ENCODE measurements at regions not wholly inside any gene's neighbourhood (a gene's known extent, or its start where the extent isn't known, plus 50 kb on each side); places are given as distances from the start of the nearest gene placed in this dataset.

DNA sequence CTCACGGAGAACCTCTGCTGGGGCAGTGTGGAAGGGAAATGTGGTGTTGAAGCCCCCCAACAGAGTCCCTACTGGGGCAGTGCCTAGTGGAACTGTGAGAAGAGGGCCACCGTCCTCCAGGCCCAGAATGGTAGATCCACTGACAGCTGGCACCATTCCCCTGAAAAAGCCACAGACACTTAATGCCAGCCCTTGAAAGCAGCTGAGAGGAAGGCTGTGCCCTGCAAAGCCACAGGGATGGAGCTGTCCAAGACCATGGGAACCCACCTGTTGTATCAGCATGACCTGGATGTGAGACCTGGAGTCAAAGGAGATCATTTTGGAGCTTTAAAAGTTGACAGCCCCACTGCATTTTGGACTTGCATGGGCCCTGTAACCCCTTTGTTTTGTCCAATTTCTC, 363.5 kb upstream of the PRICKLE1 start:
- Histone ChIP-seq H3K4ac (ENCODE audit: low read depth, low read length) (no peak overlapping the region), H3K4me1 (ENCODE audit: insufficient read depth, low read length) (no peaks in the 10 kb centered on the region), H2BK20ac (ENCODE audit: low read depth, low read length, poor library complexity, severe bottlenecking) (no peak overlapping the region), H2AK5ac (ENCODE audit: insufficient read length, low read length) (no peak overlapping the region), H3K4me2 (ENCODE audit: insufficient read depth, insufficient read length, low read length) (no peak overlapping the region), H3T11ph (ENCODE audit: low read length) (no peak overlapping the region), H3K9ac (ENCODE audit: extremely low read depth, insufficient read length, low read length) (no peak overlapping the region), H3K23ac (ENCODE audit: insufficient read length, low read depth, low read length) (no peak overlapping the region), H3K79me1 (ENCODE audit: insufficient read depth, low read depth, low read length, poor library complexity, severe bottlenecking) (no peaks in the 10 kb centered on the region), H2BK5ac (ENCODE audit: insufficient read length, low read length) (no peak overlapping the region), H3K27me3 (ENCODE audit: insufficient read depth, low read length) (no peaks in the 10 kb centered on the region), H3K23me2 (ENCODE audit: insufficient read length, low read depth, low read length, poor library complexity, severe bottlenecking) (no peaks in the 10 kb centered on the region), H3K9me3 (ENCODE audit: control insufficient read depth, low read depth, low read length) (no peaks in the 10 kb centered on the region), H4K5ac (ENCODE audit: insufficient read length, low read depth, low read length) (no peak overlapping the region), H3K27ac (ENCODE audit: insufficient read length, low read depth, low read length) (no peak overlapping the region), H4K20me1 (ENCODE audit: control insufficient read depth, insufficient read depth, insufficient read length) (no peaks in the 10 kb centered on the region), H3K18ac (ENCODE audit: insufficient read length, low read depth, low read length) (no peak overlapping the region), H2AFZ (ENCODE audit: low read length) (no peak overlapping the region), H2BK15ac (ENCODE audit: low read depth, low read length) (no peak overlapping the region), H3K14ac (ENCODE audit: insufficient read depth, low read length) (no peak overlapping the region), H3K79me2 (ENCODE audit: insufficient read depth, low read length) (no peaks in the 10 kb centered on the region), H3K56ac (ENCODE audit: insufficient read length, low read depth, low read length) (no peak overlapping the region), H2BK12ac (ENCODE audit: insufficient read length, low read depth, low read length) (no peak overlapping the region), H2BK120ac (ENCODE audit: low read depth, low read length, poor library complexity, severe bottlenecking) (no peak overlapping the region), H4K8ac (replicated peaks; ENCODE audit: insufficient read length, low read depth, low read length) (no peak overlapping the region), H4K91ac (ENCODE audit: insufficient read length, low read depth, low read length) (no peak overlapping the region)
- peaks cover 12 to 23% of the 10 kb centered on the region in 2 experiments for H3K9me3 Mint-ChIP-seq
- no peaks in the 10 kb centered on the region for H3K4me1 Mint-ChIP-seq
- TF ChIP-seq, protein P1, sequence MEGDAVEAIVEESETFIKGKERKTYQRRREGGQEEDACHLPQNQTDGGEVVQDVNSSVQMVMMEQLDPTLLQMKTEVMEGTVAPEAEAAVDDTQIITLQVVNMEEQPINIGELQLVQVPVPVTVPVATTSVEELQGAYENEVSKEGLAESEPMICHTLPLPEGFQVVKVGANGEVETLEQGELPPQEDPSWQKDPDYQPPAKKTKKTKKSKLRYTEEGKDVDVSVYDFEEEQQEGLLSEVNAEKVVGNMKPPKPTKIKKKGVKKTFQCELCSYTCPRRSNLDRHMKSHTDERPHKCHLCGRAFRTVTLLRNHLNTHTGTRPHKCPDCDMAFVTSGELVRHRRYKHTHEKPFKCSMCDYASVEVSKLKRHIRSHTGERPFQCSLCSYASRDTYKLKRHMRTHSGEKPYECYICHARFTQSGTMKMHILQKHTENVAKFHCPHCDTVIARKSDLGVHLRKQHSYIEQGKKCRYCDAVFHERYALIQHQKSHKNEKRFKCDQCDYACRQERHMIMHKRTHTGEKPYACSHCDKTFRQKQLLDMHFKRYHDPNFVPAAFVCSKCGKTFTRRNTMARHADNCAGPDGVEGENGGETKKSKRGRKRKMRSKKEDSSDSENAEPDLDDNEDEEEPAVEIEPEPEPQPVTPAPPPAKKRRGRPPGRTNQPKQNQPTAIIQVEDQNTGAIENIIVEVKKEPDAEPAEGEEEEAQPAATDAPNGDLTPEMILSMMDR (conservative IDR thresholded peaks at IDR 0.05), result no peak
- H3K4me3 Mint-ChIP-seq, result no peak overlapping the region
- no peaks in the 10 kb centered on the region for H3K27me3 Mint-ChIP-seq (ENCODE audit: low read depth)
- DNase-seq, result no peak
- H3K27ac Mint-ChIP-seq, result no peak overlapping the region
- WGBS (ENCODE audit: extremely low coverage, insufficient read length, low lambda C conversion rate), result no CpG with 5 or more reads among the region's 2 CpGs
- peaks cover 7 to 23% (median 9%) of the 10 kb centered on the region in 3 experiments for H3K36me3 Mint-ChIP-seq (ENCODE audit: insufficient read depth in 1 of 3, low read depth in 3 of 3)
